Trophoblast cell (in vitro differentiated cells and primary cell): ENCODE measurements at regions not wholly inside any gene's neighbourhood (a gene's known extent, or its start where the extent isn't known, plus 50 kb on each side); places are given as distances from the start of the nearest gene placed in this dataset.

ENCODE experiments used
- DNase-seq, 2 donors: peaks; one replicate each; pipeline ENCODE4 v3.0.0-alpha.2; 2016
- H2AFZ ChIP-seq: 2 replicates; pipeline ENCODE4 v1.6.1; 2013; ENCODE audit warnings: low read length, moderate library complexity, mild to moderate bottlenecking; ENCODE audit not compliant: insufficient read depth, poor library complexity
- H2AK5ac ChIP-seq: 2 replicates; pipeline ENCODE4 v1.6.1; 2013; ENCODE audit warnings: mild to moderate bottlenecking, low read length
- H2BK120ac ChIP-seq: 2 replicates; pipeline ENCODE4 v1.6.1; 2013; ENCODE audit warnings: low read length, mild to moderate bottlenecking, moderate library complexity; ENCODE audit not compliant: insufficient read depth, poor library complexity
- H2BK12ac ChIP-seq: 2 replicates; pipeline ENCODE4 v1.6.1; 2013; ENCODE audit warnings: mild to moderate bottlenecking, low read length, moderate library complexity
- H2BK5ac ChIP-seq: 2 replicates; pipeline ENCODE4 v1.6.1; 2013; ENCODE audit warnings: low read length, low read depth, moderate library complexity, mild to moderate bottlenecking; ENCODE audit not compliant: poor library complexity
- H3K14ac ChIP-seq: 2 replicates; pipeline ENCODE4 v1.6.1; 2013; ENCODE audit warnings: mild to moderate bottlenecking, low read length
- H3K18ac ChIP-seq: 2 replicates; pipeline ENCODE4 v1.6.1; 2013; ENCODE audit warnings: mild to moderate bottlenecking, low read length
- H3K23ac ChIP-seq: 2 replicates; pipeline ENCODE4 v1.6.1; 2013; ENCODE audit warnings: low read length
- H3K27ac ChIP-seq: 2 replicates; pipeline ENCODE4 v1.5.1; 2013; ENCODE audit warnings: low read depth, mild to moderate bottlenecking, inconsistent platforms, low read length, moderate library complexity
- H3K27me3 ChIP-seq: 2 replicates; pipeline ENCODE4 v1.6.1; 2013; ENCODE audit warnings: inconsistent platforms, mild to moderate bottlenecking, low read length, moderate library complexity; ENCODE audit not compliant: insufficient read depth
- H3K36me3 ChIP-seq, 2 experiments: 1 replicate in 1 of 2; 2 replicates in 1 of 2; pipeline ENCODE4 v1.6.1; 2013; ENCODE audit warnings: low read length in 2 of 2, mild to moderate bottlenecking in 2 of 2, moderate library complexity in 1 of 2; ENCODE audit not compliant: insufficient read depth in 2 of 2, control insufficient read depth in 1 of 2
- H3K4ac ChIP-seq: 2 replicates; pipeline ENCODE4 v1.6.1; 2013; ENCODE audit warnings: low read depth, mild to moderate bottlenecking, low read length, moderate library complexity
- H3K4me1 ChIP-seq, 2 experiments: 1 replicate in 1 of 2; 2 replicates in 1 of 2; pipeline ENCODE4 v1.6.1; 2013; ENCODE audit warnings: low read length in 2 of 2, mild to moderate bottlenecking in 2 of 2, moderate library complexity in 1 of 2; ENCODE audit not compliant: insufficient read depth in 2 of 2, control insufficient read depth in 1 of 2
- H3K4me2 ChIP-seq: 2 replicates; pipeline ENCODE4 v1.6.1; 2013; ENCODE audit warnings: inconsistent platforms, mild to moderate bottlenecking, low read length, moderate library complexity
- H3K4me3 ChIP-seq: 2 replicates; pipeline ENCODE4 v1.5.1; 2013; ENCODE audit warnings: mild to moderate bottlenecking, low read depth, low read length, inconsistent platforms
- H3K79me1 ChIP-seq: one replicate; pipeline ENCODE4 v1.6.1; 2013; ENCODE audit warnings: low read length
- H3K79me2 ChIP-seq: 2 replicates; pipeline ENCODE4 v1.6.1; 2013; ENCODE audit warnings: low read length, mild to moderate bottlenecking; ENCODE audit not compliant: control insufficient read depth, insufficient read depth, poor library complexity
- H3K9ac ChIP-seq: 2 replicates; pipeline ENCODE4 v1.6.1; 2013; ENCODE audit warnings: mild to moderate bottlenecking, low read length
- H3K9me3 ChIP-seq: 2 replicates; pipeline ENCODE4 v1.6.1; 2013; ENCODE audit warnings: low read depth, mild to moderate bottlenecking, control low read depth, inconsistent platforms, low read length; ENCODE audit not compliant: insufficient read depth
- H4K12ac ChIP-seq: 2 replicates; pipeline ENCODE4 v1.6.1; 2013; ENCODE audit warnings: low read depth, mild to moderate bottlenecking, low read length, moderate library complexity
- H4K8ac ChIP-seq: 2 replicates; pipeline ENCODE4 v1.6.1; 2013; ENCODE audit warnings: low read depth, mild to moderate bottlenecking, low read length, moderate library complexity
- H4K91ac ChIP-seq: one replicate; pipeline ENCODE4 v1.6.1; 2013; ENCODE audit warnings: low read depth, mild to moderate bottlenecking, low read length, moderate library complexity
- WGBS: extraction: QIAGEN DNeasy Blood & Tissue Kit; methylation state at CpG from one replicate; pipeline ENCODE4 v1.1.7; 2013; ENCODE audit warnings: missing lambda C conversion rate; ENCODE audit not compliant: insufficient read length, insufficient coverage; ENCODE audit errors: extremely low coverage; 5-methylcytosine and 5-hydroxymethylcytosine counted together

DNA sequence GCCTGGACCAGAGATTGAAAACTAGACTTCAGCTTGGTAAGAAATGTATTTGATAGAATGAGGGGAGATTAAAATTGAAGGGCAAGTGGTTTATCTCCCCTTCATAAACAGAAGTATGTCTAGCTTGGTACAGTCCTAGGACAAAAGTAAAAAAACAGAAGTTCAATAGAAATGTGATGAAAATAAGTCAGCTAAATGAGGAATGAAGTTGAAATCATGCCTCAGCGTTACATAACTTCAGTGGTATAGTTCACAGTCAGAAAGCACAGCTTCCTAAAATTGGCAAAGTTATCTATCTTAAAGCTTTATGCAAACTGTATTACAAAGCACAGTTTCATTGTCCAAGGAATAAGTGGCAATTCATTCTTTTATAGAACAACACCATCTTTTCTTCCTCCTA is 90.2 kb upstream of the SYT10 start:
- Histone ChIP-seq H3K79me1 (no peaks in the 10 kb centered on the region), H3K4me3 (no peak overlapping the region), H3K27me3 (no peaks in the 10 kb centered on the region), H2AFZ (no peak overlapping the region), H2BK5ac (no peak overlapping the region), H3K4me2 (no peak overlapping the region), H3K18ac (no peak overlapping the region), H3K9ac (no peak overlapping the region), H3K23ac (no peak overlapping the region), H3K79me2 (no peaks in the 10 kb centered on the region), H4K12ac (no peak overlapping the region), H4K8ac (no peak overlapping the region), H3K14ac (no peak overlapping the region), H2BK120ac (no peak overlapping the region), H3K27ac (no peak overlapping the region), H2AK5ac (no peak overlapping the region), H3K4me1 (no peaks in the 10 kb centered on the region), H3K9me3 (no peaks in the 10 kb centered on the region), H2BK12ac (no peak overlapping the region), H4K91ac (no peak overlapping the region), H3K4ac (no peak overlapping the region), H3K36me3 (no peaks in the 10 kb centered on the region)
- DNase-seq, result no peak
- WGBS, result no CpG with 5 or more reads among the region's 1 CpG

DNA sequence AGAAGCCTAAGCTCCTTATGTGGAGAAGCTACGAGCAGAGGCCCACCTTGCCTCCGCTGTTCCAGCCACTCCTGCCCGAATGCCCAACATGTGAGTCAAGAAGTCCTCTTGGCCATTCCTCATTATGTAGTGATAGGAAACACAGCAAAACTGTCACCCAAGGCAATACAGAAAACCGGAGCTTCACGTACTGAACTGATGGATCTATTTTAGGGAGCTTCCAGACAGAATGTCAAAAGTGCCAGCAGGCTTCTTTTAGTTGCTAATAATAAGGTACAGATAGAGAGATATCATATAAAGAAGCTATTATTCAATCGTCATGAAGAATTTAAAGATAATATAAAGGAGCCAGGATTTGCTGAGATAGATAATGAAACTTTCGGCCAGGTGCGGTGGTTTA is 91.6 kb upstream of the SYT10 start:
- Histone ChIP-seq H3K4ac (no peak overlapping the region), H3K14ac (no peak overlapping the region), H2AFZ (no peak overlapping the region), H3K79me2 (no peaks in the 10 kb centered on the region), H3K18ac (no peak overlapping the region), H2AK5ac (no peak overlapping the region), H3K4me1 (no peaks in the 10 kb centered on the region), H3K4me2 (no peak overlapping the region), H3K9ac (no peak overlapping the region), H3K23ac (no peak overlapping the region), H3K4me3 (no peak overlapping the region), H3K79me1 (no peaks in the 10 kb centered on the region), H3K36me3 (no peaks in the 10 kb centered on the region), H3K27ac (no peak overlapping the region), H2BK5ac (no peak overlapping the region), H2BK12ac (no peak overlapping the region), H2BK120ac (no peak overlapping the region), H4K8ac (no peak overlapping the region), H4K12ac (no peak overlapping the region), H3K27me3 (no peaks in the 10 kb centered on the region), H4K91ac (no peak overlapping the region), H3K9me3 (no peaks in the 10 kb centered on the region)
- DNase-seq, result peak in 1 of 2 donors; percentile 8
- no CpG with 5 or more reads among the region's 8 CpGs for WGBS

DNA sequence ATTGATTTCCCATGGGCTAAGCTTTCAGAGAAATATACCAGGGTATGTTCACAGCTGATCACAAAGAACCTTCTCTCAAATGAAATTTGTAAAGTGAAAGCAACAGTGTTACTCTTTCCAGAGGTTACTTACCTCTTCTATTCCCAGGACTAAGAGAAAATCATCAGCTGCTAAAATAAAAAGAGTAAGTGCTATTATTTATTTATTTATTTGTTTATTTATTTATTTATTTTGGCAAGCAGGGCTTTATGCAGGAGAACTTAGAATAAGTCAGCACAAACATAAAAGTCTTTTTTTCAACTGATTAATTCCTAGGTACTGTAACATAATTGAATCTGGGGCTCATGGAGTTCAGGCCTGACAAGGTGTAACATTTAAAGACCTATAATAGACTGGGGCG is 93.9 kb upstream of the SYT10 start:
- Histone ChIP-seq H3K4me2 (no peak overlapping the region), H4K8ac (no peak overlapping the region), H3K4me1 (no peaks in the 10 kb centered on the region), H2AK5ac (no peak overlapping the region), H4K12ac (no peak overlapping the region), H3K18ac (no peak overlapping the region), H3K23ac (no peak overlapping the region), H3K9me3 (no peaks in the 10 kb centered on the region), H3K14ac (no peak overlapping the region), H3K27ac (no peak overlapping the region), H2BK120ac (no peak overlapping the region), H3K4ac (no peak overlapping the region), H3K9ac (no peak overlapping the region), H2BK12ac (no peak overlapping the region), H3K27me3 (no peaks in the 10 kb centered on the region), H2BK5ac (no peak overlapping the region), H4K91ac (no peak overlapping the region), H3K36me3 (no peaks in the 10 kb centered on the region), H3K4me3 (no peak overlapping the region), H2AFZ (no peak overlapping the region), H3K79me1 (no peaks in the 10 kb centered on the region), H3K79me2 (no peaks in the 10 kb centered on the region)
- no CpG with 5 or more reads among the region's 1 CpG for WGBS
- no peak for DNase-seq

DNA sequence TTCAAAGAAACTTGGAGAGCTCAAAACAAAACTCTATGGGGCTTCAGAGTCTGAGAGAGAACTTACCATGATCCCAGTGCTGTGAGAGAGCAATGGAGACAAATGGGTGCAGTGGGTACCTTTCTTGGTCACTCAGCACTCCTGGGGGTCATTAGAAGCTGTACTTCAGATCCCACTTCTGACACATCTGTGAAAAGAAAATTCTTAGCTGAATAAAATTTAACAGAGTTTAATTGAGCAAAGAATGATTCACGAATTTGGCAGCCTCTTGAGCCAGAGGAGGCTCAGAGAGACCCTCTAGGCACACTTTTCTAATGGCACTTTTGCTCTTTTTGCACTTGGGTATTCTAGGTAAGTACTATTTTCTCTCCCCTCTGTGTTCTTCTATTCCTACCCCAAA is 96.8 kb upstream of the SYT10 start:
- H2BK120ac ChIP-seq, result no peak overlapping the region
- no peak overlapping the region for H2BK5ac ChIP-seq
- no peak overlapping the region for H3K4me2 ChIP-seq
- no peak for DNase-seq
- no peak overlapping the region for H2BK12ac ChIP-seq
- no peak overlapping the region for H2AK5ac ChIP-seq
- no peak overlapping the region for H3K9ac ChIP-seq
- no peak overlapping the region for H3K4me3 ChIP-seq
- H3K4me1 ChIP-seq, result no peaks in the 10 kb centered on the region
- H2AFZ ChIP-seq, result no peak overlapping the region
- no CpG with 5 or more reads among the region's 1 CpG for WGBS
- H3K79me2 ChIP-seq, result no peaks in the 10 kb centered on the region
- H4K12ac ChIP-seq, result no peak overlapping the region
- H4K8ac ChIP-seq, result no peak overlapping the region
- no peaks in the 10 kb centered on the region for H3K36me3 ChIP-seq
- no peak overlapping the region for H3K23ac ChIP-seq
- no peak overlapping the region for H3K14ac ChIP-seq
- H3K27me3 ChIP-seq, result no peaks in the 10 kb centered on the region
- no peak overlapping the region for H3K4ac ChIP-seq
- no peak overlapping the region for H3K18ac ChIP-seq
- H3K9me3 ChIP-seq, result no peaks in the 10 kb centered on the region
- H3K79me1 ChIP-seq, result no peaks in the 10 kb centered on the region
- no peak overlapping the region for H4K91ac ChIP-seq
- H3K27ac ChIP-seq, result no peak overlapping the region
